ENCODE measurements at regions not wholly inside any gene's neighbourhood (a gene's known extent, or its start where the extent isn't known, plus 50 kb on each side); places are given as distances from the start of the nearest gene placed in this dataset.

DNA sequence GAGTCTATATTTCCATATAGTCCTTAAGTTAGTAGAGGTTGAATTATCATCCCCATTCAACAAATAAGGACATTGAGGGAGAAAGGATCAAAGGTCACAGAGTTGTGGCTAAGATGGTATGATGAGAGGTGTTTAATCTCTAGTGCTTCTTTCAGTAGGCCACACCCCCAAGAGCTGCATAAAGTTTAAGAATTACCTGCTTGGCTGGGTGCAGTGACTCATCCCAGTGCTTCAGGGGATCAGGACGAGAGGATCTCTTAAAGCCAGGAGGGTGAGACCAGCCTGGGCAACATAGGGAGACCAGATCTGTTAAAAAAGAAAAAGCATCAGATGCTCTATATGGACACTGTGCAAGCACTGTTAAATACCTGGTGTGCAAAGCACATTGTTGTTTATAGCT lies 560.0 kb upstream of the KLHL1 start:
- no peak for TF ChIP-seq GATA2 (IDR thresholded peaks at IDR 0.05; ENCODE audit: low read depth, low read length)
- TF ChIP-seq GATA3 (IDR thresholded peaks at IDR 0.05; ENCODE audit: low read depth, low read length): no peak

DNA sequence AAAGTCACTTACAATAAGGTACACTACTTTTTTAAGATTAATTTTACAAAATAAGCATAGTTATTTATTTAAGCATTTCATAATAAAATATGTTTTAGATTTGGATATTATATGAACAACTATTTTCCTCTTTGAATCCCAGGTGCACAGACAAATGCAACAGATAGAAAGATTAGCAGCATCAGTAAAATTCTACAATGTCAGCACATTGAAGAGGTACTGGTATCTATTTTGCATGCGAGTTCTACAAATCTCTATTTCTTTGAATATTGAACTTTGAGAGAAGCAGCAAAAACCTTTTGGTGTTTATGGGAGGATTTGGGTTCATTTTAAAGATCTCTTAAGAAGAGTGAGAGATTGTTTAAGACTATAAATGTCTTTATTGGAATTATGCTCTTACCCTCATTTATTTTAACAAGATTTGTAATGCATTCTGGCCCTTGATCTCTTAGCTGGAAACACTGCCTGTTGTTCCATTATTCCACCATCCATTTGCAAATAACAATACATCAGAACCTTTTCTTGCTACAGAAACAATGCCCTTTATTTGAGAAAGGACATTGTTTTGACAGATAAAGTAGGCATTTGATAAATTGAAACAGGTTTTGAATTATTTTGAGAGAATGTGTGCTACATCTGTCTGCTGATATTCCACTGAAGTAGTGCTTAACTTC lies 558.8 kb upstream of the KLHL1 start:
- TF ChIP-seq GATA2 (IDR thresholded peaks at IDR 0.05; ENCODE audit: low read depth, low read length) (no peak), GATA3 (IDR thresholded peaks at IDR 0.05; ENCODE audit: low read depth, low read length) (no peak)

DNA sequence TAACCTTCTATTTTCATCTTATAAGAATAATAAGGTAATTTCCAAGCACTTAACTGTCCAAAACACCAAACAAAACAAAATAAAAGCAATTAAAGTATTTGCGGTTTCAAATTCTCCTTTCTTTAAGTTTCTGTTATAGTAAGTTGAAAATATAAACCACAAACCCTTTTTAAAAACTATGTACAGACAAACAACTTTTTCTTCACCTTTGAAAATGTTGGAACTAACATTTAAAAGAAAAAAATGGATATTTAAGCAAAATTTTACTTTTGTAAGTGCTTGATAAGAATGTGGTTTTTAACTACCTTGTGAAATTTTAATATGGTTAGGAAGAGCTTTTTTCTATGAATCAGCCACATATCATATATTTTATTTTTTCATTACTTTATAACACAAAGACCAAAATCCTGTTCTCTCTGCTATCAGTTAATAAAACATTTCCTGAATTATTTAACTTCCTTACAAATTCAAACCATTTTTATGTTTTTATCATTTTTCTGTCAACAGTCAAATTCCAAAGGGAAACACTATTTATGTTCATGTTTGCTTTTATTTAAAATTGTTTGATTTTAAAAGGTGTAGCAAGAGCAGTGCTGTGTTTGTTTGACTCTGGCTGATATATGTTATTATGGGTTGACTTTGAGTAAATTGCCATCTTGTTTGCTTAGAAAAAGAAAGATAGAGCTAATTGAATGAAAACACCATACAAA lies 554.1 kb upstream of the KLHL1 start:
- no peak for TF ChIP-seq GATA3 (IDR thresholded peaks at IDR 0.05; ENCODE audit: low read depth, low read length)
- TF ChIP-seq GATA2 (IDR thresholded peaks at IDR 0.05; ENCODE audit: low read depth, low read length): no peak

DNA sequence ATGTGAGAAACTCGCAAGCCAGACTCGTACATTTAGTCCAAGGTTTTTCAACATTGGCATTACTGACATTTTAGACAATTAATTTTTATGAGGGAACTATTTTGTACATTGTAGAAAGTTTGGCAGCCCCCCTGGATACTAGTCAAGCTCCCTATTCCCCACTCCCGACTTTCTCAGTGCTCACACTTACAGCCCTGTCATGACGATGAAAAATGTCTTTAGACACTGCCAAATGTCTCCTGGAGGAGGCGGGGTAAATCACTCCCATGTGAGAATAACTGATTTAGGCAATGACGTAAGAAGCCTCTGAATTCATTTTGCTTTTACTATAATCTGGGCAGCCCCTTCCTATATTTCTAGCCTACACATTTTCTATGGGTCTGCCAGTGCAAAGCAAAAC lies 535.8 kb upstream of the KLHL1 start:
- TF ChIP-seq GATA3 (IDR thresholded peaks at IDR 0.05; ENCODE audit: low read depth, low read length): no peak

DNA sequence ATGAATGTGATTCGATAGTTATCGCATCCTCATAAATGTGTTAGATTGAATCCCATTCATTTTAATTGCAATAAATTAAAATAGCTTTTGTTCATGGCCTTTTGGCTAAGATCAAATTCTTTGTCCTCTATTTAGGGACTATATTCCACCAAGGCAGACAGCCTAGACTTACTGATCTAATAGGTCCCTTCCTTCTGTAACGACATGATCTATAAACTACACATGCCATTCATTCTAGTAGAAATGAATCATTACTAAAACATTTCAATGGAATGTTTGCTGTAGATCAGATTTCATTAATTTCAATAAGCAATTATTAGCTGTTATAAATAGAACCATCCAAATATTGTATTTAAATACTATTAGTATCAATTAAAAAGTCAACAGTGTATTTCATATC lies 526.6 kb upstream of the KLHL1 start:
- no peak for TF ChIP-seq GATA2 (IDR thresholded peaks at IDR 0.05; ENCODE audit: low read depth, low read length)
- TF ChIP-seq GATA3 (IDR thresholded peaks at IDR 0.05; ENCODE audit: low read depth, low read length): no peak

DNA sequence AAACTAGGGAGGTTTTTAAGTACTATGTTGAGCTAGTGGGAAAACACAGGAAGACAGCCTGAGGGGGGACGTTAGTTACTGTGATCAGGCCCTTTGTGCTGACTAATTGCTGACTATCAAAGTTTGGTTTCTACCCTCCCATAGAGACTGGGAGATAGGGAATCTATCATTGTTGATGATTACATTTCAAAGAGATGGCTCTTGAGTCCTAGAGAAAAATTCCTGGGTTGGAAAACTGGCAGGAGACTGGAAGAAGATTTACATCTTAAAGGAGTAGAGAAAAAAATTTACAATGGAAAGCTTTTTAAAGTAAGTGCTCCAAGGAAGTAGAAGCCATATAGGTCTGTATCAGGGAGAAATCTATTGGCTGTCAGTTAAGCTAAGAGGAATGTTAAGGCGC lies 522.0 kb upstream of the KLHL1 start:
- no peak for TF ChIP-seq GATA3 (IDR thresholded peaks at IDR 0.05; ENCODE audit: low read depth, low read length)
- TF ChIP-seq GATA2 (IDR thresholded peaks at IDR 0.05; ENCODE audit: low read depth, low read length): no peak

DNA sequence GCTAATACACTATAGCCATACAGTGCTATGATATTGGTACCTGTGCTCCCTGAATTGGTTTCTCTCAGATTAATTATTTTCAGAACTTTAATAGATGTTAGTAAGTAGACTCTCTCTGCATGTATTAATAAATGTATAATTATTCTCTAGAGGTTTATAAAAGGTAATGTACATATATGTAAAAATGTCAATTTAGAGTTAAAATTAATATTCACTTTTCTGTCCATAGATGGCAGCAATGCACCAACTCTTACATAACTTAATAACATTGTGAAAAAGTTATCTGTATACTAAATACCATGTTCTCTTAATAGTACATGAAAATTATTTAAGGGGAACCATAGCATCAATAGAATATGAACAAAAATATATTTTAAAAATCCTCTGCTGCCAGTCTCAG lies 515.0 kb upstream of the KLHL1 start:
- TF ChIP-seq GATA2 (IDR thresholded peaks at IDR 0.05; ENCODE audit: low read depth, low read length) (no peak), GATA3 (IDR thresholded peaks at IDR 0.05; ENCODE audit: low read depth, low read length) (no peak)

DNA sequence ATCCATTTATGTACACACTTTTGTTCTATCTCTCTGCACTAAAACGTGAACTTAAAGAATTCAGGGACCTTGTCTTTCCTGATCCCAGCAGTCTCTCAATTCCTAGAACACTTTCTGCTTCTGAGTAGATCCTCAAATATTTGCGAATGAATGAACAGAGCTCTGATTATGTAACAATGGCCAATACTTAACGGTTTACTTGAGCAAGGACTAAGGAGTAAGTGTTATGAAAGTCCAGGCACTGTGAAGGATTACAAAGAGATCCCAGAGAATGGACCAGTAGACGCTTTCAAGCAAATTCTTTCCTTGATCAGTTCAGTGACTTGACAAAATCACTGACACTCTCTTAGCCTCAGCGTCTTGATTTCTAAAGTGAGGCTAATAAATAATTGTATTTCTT lies 514.5 kb upstream of the KLHL1 start:
- TF ChIP-seq GATA2 (IDR thresholded peaks at IDR 0.05; ENCODE audit: low read depth, low read length) (no peak), GATA3 (IDR thresholded peaks at IDR 0.05; ENCODE audit: low read depth, low read length) (no peak)

DNA sequence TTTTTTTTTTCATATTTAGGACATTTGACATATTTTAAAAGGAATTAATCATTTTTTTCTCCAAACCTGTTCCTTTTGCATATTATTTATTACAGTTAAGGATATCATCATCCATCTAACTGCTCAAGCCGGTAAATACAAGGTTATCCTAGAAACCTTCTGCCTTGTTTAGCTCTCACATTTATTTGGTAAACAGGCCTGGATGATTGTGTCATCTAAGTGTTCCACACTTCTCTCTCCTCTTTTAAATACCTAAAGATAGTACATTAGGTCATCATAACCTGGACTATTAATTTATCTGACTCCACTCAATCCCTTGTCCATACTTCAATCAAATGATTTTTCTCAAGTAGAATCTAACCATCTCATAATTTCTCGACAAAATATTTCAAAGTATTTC lies 511.7 kb upstream of the KLHL1 start:
- TF ChIP-seq GATA2 (IDR thresholded peaks at IDR 0.05; ENCODE audit: low read depth, low read length): no peak

DNA sequence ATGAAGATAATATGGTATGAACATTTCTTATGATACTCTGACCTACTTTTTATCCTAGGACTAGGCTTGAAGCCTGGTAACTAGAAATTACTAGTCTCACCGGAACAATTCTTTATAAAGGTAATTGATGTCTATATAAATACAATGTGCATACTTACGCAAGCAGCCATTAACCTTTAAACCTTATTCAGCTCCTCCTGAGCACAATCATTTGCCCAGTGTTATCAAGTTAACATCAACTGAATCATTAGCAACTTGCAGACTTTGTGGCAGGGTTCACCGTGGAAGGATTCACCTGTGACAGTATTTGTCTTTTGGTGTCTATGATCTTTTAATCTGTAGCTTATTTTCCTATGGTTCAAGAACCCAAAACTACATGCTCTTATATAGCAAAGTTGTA lies 508.6 kb upstream of the KLHL1 start:
- no peak for TF ChIP-seq GATA2 (IDR thresholded peaks at IDR 0.05; ENCODE audit: low read depth, low read length)
- no peak for TF ChIP-seq GATA3 (IDR thresholded peaks at IDR 0.05; ENCODE audit: low read depth, low read length)

DNA sequence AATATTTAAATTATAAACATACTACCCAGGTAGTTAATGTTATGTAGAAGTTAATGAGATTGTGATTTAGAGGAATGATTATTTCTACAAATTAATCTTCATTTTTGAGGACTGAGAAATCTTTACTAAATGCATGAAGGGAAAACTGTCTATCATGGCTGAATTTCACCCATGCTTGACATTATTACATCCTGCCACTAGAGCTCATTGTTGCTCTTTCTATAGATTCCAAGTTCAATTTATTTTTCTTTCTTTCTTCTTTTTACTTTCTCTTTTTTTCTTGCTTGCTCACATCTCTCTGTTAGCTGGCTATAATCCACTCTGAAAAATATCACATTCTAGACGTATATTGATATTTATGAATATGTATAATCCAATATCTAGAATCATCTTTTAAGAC lies 505.0 kb upstream of the KLHL1 start:
- TF ChIP-seq GATA3 (IDR thresholded peaks at IDR 0.05; ENCODE audit: low read depth, low read length) (no peak), GATA2 (IDR thresholded peaks at IDR 0.05; ENCODE audit: low read depth, low read length) (no peak)

DNA sequence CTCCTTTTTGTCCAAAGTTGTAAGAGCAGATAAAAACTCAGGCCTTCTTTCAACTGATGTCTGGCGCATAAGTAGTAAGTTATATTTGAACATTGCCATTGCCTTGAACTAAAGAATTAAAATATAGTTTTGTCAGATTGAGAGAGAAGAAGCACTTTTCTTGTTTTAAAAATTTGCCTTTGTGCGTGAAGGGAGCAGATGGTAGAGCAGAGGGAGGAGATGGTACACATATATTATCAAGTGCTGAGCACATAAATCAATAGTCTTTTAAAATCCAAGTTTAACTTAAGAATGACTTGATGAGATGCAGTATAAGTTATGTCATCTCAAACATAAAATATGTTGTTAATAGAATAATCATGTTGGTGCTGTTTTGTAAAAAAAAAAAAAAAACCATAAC lies 504.6 kb upstream of the KLHL1 start:
- TF ChIP-seq GATA3 (IDR thresholded peaks at IDR 0.05; ENCODE audit: low read depth, low read length) (no peak), GATA2 (IDR thresholded peaks at IDR 0.05; ENCODE audit: low read depth, low read length) (no peak)

DNA sequence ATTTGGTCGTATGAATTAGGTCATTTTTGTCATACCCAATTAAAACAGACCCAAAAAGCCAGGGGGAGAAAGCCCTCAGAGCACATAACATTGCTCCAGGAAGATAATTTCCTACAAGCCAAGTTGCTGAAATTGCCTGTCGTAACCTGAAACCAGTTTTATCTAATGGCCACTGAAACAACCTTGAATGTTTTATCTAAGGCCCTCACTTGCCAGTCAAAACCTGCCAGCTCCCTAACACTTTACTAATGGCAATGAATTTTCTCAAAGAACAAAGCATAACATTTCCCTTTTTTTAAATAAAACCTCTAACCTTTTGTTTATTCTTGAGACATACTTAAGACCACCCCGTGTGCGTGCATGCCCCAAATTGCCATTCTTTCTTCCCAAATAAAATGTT lies 496.2 kb upstream of the KLHL1 start:
- TF ChIP-seq GATA3 (IDR thresholded peaks at IDR 0.05; ENCODE audit: low read depth, low read length): no peak
- TF ChIP-seq GATA2 (IDR thresholded peaks at IDR 0.05; ENCODE audit: low read depth, low read length): no peak

DNA sequence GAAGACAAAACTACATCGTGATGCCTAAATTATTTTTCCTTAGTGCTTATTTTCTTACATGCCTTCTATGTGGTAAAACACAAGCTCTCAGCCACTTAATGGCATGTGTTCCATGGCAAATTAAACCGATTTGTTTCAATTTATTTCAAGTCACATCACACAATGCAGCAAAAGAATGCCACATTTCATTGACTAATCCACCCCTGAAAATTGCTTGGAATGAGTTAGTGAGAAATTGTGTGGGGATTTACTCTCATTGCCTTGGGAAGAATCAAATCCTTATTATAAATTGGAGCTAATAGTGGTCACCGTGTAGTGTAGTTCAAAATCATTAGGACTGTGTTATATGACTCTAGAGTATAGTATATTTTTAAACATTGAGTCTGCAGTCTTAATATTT lies 485.5 kb upstream of the KLHL1 start:
- TF ChIP-seq GATA3 (IDR thresholded peaks at IDR 0.05; ENCODE audit: low read depth, low read length) (no peak), GATA2 (IDR thresholded peaks at IDR 0.05; ENCODE audit: low read depth, low read length) (no peak)

DNA sequence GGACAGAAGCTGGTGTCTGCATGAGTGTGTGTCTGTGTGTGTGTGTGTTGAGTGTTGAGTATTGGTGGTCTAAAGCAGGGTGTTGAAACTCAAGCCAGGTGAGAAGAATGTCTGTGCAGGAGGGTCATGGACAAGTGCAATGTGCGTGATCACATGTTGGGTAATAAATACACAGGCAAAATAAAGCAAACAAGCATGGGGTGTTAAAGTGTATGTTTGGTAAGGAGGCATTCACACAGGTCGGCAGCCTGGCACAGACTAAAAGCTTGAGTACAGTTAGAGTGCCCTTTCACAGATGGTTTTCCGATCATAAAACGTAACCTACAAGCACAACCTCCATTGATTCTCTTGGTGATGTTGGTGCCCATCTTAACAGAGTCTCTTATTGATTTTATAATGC lies 476.9 kb upstream of the KLHL1 start:
- no peak for TF ChIP-seq GATA3 (IDR thresholded peaks at IDR 0.05; ENCODE audit: low read depth, low read length)

DNA sequence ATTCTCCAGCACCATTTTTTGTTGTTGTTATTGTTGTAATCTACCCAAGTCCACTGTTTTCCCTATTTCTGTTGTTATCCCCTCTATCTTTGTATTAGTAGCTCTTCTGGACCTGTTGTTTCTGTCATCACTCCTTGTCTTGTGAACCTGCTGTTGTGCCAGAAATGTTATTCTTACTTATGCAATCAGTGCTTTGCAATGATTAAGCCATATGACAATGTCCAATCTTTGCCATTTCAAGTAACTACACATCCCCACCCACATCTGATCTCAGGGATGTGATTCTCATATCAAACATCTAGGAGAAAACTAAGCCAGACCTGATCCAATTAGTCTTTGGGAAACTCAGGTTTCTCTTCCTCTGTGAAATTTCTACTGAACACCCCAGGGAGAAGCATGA lies 472.6 kb upstream of the KLHL1 start:
- TF ChIP-seq GATA3 (IDR thresholded peaks at IDR 0.05; ENCODE audit: low read depth, low read length) (no peak), GATA2 (IDR thresholded peaks at IDR 0.05; ENCODE audit: low read depth, low read length) (no peak)
